KG1 (cell line): ENCODE measurements at regions not wholly inside any gene's neighbourhood (a gene's known extent, or its start where the extent isn't known, plus 50 kb on each side); places are given as distances from the start of the nearest gene placed in this dataset.
"Not testable (repeated sequence)": the region's sequence is repeated elsewhere in the genome, so short reads cannot be mapped to it uniquely, and the experiment has no call there.

ENCODE experiments used
- DNase-seq: peaks from one replicate; lab custom pipeline; 2025; lab: John Stamatoyannopoulos, UW

DNA sequence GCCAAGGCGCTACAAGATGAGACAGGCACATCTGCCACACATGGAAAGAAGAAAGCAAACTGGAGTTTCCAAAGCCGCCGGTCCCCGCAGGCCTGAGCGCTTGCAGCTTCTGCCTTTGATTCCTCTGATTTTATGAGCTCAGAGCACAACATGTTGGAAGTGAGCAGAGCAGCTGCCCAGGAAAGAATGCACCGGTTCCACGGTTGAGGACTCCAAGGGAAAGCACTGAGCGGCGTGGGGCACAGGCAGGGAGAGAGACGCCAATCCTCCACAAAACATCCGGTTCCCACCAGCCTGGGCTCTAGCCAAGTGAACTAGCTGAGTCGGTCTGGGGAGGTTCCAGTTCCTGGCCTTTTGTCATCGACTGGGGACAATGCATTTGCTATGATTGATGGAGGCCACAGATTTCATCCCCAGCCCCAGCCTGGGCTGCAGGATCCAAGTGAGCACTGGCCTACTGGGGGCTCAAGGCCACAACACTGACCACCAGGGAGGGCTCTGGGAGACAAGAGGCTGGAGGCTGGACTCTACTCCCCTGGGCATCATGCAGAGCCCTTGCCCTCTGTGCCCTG lies 253.1 kb upstream of the IRF2BP2 start:
- DNase-seq = no peak

DNA sequence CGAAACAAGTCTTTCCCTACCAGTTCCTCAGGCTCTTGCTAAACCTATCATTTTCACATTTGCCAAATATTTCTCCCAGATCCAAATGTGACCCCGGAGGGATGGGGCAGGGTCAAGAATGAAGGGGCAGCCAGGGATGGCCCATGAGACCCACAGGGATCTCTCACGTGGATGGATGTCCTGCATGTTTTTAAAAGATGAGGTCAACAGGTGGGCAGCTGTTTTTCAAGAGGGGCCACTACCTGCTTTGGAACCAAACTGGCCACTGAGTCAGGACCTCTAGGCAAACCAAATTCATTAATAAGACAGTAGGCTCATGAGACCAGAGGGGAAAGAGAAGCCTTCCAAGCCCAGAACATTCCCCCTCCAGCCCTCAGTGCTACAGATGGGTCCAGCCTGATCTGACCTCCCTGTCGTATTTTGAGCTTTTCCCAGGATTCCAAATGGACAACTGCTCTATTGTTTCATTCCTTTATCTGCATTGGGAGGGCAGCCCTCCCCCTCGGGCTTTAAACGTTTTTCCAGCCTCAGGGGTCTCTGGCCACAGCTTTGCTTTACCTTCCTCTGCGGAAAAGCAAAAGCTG lies 252.5 kb upstream of the IRF2BP2 start:
- DNase-seq = no peak

DNA sequence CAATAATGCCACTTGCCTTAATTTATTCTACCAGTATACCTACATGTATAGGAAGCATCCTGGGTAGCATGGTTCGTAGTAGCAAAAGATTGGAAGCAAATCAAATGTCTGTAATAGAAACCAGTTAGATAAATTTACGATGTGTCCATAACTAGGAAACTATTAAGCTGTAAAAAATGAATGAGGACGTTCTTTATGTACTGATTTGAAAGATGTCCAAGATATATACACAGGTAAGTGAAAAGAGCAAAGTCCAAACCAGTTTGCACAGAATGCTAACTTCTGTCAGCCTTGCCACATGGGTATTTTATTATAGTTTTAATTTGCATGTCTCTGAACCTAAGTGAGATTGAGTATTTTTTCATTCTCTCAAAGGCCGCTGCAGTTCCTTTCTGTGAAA lies 251.8 kb upstream of the IRF2BP2 start:
- DNase-seq = no peak

DNA sequence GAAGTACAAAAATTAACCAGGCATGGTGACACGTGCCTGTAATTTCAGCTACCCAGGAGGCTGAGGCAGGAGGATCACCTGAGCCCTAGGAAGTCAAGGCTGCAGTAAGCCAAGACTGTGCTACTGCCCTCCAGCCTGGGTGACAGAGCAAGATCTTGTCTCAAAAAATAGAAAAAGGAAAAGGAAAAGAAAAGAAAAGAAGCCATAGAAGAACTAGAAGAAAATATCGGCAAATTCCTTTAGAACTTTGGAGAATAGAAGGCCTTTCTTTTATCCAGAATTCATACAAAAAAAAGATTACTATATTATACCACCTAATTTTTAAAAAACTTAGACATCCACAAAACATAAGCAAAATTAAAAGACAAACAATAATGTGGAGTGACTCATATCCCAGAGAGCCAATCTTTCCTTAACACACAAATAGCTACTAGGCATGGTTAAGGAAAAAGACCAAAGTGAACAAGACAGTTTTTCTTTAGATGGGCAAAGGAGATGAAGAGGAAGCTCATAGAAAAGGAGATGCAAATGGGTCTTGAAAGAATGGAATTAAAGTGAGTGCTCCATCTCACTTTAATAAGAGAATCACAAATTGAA lies 251.1 kb upstream of the IRF2BP2 start:
- no peak for DNase-seq

DNA sequence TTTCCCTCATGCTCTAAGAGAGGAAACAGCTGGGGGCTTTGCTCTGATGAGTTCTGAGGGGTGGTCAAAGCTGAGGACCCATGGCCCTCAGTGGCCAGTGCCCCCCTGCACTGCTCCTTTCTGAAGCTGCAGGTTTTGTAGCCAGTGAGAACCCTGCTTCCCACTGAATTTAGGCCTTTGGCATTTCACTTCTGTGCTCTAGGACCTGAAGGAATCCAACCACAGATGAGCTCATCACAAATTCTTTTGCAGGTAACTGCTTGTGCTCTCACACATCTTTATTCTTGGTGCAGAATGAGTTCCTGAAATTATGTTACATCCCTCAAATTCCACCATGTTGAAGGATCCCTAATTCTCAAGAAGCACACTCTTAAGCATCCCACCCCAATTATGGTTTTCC lies 248.7 kb upstream of the IRF2BP2 start:
- no peak for DNase-seq

DNA sequence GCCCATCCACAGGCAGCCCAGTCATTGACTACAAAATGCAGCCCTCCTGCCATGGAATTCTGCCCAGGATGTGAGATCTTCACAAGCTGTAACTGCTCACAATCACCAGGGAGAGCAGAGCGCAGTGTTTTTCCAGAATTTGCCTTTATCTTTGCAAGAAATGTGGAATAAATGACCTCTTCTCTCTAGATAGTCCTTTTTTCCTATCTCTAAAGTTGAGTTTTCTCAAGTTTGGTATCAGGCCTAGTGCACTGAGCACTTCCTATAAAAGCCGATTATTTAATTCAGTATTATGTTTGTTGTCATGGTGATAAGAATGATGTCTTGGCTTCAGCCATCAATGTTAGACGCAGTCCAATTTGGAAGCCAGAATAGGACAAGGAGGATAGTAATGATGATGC lies 246.9 kb upstream of the IRF2BP2 start:
- DNase-seq = no peak

DNA sequence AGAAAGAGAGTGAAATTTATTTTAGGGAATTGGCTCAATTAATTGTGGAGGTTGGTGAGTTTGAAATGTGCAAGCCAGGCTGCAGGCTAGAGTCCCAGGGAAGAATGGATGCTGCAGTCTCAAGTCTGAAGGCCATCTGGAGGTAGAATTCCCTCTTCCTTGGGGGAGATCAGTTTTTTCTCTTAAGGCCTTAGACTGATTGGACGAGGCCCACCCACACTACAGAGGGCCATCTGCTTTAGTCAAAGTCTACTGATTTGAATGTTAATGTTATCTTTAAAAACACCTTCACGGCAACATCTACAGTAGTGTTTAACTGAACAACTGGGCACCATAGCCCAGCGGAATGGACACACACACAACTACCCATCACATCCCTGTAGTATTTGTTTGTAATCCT lies 245.9 kb upstream of the IRF2BP2 start:
- no peak for DNase-seq

DNA sequence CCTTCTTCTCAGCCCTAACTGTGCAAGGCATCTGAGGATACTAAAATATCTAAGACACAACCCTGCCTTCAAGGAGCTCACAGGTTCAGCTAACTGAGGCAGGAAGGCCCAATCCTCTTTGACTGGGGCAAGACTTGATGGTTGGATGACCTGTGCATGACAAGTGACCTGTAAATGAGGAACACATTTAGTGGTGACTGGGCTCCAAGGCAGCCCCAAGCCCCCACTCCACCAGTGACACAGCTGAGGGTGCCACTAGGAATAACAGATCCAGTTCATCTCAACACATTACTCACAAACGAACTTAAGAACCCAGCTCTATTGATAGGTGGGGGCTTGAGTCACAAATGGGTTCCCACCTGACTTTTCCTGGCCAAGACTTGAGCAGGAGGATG lies 244.7 kb upstream of the IRF2BP2 start:
- no peak for DNase-seq

DNA sequence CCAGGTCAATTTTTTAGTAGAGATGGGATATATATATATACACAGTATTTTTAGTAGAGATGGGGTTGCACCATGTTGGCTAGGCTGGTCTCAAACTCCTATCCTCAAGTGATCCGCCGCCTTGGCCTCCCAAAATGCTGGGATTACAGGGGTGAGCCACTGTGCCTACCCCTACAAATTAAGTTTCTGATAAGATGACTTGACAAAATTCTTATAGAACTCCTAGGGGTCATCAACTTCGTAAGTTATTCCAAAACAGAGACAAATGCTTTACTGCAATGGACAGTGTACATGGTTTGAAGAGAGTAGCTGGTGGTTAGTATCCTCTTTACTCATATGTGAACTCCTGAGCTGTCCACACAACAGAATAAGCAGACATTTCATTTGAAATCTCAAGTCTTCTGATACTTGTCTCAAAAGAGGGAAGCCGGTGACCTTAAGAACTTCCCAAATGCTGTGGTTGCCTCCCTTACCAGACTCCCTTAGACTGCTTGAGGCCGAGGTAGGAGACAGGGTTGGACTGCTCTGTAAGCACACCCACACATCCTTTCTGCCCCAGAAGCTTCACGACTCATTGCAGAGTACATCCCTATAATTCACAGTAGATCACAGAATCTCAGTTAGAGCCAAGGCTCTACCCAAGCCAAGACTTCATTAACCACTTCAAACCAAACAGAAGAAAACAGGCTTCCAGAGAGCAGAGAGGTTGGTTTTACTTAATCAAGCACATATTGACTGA lies 244.1 kb upstream of the IRF2BP2 start:
- DNase-seq = no peak

DNA sequence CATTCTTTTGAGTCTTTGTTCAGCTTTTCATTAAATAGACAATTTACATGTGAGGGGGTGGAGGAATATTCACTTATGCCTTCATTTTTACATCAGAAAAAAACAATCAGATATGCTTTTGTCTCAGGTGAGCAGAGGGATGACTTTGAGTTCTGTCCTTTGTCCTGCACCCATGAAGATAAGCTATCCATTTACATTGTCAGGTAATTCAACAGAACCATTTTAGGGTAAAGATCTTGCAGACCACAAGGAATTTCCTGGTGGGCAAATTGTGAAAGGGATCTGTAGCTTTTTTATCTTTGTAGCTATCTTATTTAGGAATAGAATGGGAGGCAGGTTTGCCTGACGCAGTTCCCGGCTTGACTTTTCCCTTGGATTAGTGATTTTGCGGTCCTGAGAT lies 242.7 kb upstream of the IRF2BP2 start:
- no peak for DNase-seq

DNA sequence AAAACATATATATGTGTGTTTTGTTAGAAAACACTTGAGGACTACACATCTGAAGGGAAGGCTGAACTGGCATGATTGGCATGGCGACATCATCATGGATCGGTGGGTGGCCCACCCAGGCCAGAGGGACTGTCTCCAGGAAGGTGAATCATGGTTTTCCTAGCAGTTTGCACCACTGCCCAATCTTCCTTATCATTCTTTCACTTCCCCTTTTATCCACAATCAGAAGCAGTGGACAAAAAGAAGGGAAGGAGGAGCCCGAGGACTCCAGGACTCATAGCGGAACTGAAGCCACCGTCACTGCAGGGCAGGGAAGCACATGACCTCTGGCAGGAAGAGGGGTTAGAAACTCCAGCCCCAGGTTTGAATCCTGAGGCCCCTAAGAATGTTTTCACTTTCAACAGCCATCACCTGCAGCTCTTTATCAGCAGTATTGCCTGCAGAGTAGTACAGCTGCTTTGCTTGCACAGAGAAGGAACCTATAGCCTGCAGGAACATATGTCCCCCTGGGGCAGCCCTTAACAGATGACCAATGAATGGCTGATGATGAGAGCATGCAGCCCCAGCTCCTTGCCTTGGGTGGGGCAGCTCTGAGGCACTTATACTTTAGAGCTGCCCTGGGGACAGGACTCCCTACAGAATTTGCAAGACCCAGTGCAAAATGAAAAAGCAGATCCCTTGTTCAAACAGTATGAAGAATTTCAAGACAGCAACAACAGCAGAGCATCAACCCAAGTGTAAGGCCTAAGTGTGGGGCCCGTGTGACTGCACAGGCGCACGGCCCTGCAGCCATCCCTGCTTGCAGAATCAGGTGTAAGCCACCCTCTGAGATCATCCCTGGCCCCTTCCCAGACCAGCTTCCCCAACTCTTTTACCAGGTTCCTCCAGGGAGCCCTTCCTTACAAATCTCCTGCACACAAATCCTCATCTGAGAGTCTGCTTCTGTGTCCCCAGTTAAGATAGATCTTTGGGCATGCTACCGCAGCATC lies 241.8 kb upstream of the IRF2BP2 start:
- no peak for DNase-seq

DNA sequence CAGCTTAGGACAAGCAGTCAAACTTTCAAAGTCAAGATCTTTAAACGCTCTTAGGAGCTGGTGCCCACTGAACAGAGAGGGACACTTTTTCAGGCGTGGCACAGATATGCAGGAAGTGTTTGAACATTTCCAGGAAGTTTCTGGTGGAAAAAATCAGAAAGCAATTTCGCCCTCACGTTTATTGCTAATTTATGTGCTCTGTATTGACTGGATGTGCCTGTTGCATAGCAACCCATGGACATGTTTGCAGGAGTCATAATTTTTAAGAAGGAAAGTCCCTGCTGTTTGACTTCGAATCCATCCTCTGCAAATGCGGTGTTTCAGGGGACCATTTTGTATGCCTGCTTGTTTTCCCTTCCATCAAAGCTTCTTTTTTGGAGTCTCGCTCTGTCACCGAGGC lies 239.9 kb upstream of the IRF2BP2 start:
- no peak for DNase-seq

DNA sequence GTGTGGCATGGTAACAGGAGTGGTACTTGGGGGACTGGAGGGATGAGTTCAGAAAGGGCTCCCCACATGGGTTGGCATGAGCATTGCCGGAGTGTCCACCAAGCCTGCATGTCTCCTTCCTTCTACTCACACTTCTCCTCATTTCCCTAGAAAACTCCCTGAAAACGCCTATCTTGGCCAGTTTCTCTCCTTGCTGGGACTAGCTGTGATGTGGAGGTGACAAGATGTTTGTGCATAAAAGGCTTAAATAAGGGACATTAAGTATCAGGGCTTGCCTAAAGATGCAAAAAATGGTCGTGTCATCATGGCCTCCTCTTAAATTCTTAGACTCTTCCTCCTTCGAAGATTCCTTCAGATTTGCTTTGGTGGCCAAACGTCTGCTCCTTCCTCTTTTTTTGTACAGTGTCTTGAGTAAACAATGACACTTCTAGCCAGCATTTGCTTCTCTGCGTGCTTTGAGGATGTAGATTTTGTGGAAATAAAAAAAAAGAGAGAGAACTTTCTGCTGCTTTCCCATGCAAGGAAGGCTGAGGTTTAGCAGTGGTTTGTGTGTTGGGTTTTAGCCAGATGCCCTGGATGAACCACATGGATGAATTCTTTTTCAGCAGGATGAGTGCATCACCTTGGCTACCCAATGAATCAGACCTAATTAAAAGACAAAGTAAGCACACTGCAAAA lies 239.1 kb upstream of the IRF2BP2 start:
- peak; percentile 54 for DNase-seq

DNA sequence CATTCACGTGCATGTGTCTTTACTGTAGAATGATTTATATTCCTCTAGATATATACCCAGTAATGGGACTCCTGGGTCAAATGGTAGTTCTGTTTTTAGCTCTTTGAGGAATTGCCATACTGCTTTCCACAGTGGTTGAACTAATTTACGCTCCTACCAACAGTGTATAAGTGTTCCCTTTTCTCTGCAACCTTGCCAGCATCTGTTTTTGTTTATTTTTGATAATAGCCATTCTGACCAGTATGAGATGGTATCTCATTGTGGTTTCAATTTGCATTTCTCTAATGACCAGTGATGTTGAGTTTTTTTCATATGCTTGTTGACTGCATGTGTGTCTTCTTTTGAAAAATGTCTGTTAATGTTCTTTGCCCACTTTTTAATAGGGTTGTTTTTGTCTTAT lies 236.8 kb upstream of the IRF2BP2 start:
- DNase-seq = not testable (repeated sequence)

DNA sequence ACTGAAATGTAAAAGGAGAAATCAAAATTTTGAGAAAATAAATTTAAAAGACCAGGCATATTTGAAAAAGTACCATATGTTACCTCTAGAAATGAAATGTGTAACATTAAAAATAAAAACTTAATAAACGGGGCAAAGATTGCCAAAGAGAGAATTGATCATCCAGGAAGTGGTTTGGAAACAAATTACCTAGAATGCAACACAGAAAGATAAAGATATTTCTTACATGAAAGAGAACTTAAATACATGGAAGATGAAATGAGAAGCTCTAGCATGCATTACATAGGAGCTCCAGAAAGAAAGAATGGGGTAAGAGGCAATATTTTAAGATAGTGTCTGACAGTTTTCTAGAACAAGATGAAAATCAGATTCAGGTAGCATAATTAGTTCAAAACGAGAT lies 235.9 kb upstream of the IRF2BP2 start:
- DNase-seq = no peak

DNA sequence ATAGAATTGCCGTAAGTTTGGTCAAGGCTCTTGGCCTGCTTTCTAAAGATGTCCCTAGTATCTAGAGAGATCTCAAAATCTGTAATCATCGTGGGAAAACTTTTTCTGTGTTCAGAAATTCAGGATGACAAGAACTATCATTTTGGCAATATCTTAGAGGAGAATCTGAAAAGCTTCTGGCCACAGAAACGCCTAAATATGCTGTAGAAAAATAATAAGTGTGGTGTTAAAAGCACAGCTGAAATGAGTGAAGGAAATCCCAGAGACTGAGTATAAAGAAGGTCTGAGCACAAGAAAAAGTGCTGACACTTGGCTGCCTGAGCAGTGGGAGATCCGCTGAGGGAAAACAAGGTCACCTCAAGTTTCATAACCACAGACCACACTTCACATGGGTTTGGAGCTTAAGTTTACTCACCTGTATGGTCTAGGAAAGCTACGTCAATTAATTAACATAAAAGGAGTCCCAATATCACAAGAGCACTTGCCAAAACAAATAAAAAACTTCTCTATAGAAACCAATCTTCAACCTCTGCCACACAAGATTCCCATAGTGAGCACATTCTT lies 235.2 kb upstream of the IRF2BP2 start:
- no peak for DNase-seq

DNA sequence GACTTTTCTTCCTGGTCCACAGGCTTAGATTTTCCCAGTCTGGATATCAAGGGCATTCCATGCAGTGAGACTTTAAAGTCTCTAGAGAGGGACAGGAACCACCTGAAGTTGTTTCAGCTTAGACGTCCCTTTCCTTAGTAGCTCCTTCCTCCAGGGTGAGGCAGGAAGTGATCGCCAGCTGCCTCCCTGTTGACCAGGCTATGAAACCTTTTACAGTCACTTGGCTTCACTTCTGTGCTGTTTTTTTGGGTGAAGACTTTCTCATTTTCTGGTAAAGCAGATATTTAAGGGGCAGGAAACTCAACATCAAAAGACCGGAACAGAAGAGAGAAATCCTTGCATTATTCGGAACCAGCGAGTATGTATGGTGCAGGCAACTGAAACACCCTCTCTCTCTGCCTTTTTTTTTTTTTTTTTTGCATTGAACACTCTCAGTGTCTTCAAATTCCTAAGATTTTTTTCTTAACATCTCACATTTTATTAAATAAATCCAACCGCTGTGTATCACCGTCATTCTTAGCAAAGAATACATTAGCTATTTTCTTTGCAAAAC lies 234.6 kb upstream of the IRF2BP2 start:
- peak; percentile 27 for DNase-seq

DNA sequence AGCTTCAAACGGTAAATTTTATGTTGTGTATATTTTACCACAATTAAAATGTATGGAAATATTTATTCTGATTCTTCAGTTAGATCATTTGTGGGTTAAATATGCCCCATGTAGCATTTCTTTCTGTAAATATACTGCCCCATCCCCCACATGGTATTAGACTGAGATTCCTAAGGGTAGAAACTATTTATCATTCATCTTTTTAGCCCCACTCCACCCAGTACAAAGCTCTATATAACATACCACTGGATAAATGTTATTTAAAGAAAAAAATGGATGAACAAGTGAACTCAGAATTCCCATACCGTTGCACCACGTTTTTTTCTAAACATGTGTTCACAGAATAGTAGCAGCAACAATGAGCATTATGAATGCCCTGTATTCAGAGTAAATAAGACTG lies 234.0 kb upstream of the IRF2BP2 start:
- no peak for DNase-seq

DNA sequence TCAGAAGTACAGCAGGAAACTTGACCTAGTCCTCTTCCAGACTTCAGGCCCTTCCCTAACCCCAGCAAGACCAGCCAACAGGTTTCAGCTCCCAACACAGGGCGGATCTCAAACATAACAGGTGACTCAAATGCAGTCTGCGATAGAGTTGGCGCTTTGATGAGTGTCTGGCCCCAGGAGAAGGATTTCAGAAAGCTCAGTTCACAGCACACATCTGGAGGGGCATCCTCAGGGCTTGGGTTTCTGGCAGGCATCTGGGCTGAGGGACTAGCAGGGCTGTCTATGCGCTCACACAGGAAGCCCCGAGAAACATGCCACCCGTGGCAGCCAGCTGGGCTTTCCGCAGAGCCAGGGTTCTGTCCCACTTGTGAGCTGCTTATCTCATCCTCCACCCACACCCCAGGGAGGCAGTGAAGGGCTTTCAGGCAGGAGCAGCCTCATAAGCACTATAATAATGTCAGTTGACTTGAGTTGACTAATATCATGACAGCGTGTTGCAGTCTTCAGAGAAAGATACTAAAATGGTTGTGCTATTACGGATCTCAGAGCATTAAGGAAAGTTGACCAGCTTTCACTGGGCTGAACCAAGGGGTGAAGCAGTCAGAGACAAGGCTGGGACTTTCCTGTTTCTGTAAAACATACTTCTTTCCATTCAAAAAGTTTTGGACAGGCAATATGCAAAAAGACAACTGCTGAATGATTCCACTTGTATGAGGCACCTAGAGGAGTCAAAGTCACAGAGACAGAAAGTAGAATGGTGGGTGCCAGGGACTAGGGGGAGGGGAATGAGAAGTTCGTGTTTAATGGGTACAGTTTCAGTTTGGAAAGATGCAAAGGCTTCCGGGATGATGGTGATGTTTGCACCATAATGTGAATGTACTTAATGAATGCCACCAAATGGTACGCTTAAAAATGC lies 233.0 kb upstream of the IRF2BP2 start:
- DNase-seq = no peak

DNA sequence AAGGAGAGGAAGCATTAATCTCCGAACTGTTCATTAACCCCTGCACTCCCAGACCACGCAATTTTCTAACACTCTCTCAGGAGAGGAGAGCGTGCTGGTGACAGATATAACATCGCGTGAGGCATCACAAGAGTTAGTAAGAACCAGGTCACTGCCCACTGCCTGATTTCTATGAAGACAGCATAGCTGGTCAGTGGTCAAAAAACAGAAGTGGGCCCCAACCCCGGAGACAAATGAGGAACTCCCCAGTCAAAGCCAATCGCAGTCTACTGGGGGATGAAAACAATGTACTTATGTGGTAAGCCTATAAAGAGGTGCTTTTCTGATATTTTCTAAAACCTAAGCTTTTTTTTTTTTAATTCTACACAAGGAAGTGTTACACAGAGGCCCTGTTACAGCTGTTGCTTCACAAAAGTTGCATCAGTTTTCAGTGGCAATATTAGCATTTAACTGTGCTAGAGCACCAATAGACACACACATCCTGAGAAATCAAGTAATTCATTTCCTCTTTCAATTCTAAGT lies 231.8 kb upstream of the IRF2BP2 start:
- DNase-seq = peak; percentile 41
